K562 (cell line): ENCODE measurements at regions not wholly inside any gene's neighbourhood (a gene's known extent, or its start where the extent isn't known, plus 50 kb on each side); places are given as distances from the start of the nearest gene placed in this dataset.
"Not testable (repeated sequence)": the region's sequence is repeated elsewhere in the genome, so short reads cannot be mapped to it uniquely, and the experiment has no call there.

ENCODE experiments used
- ATF1 ChIP-seq, 2 experiments: fragments of 450-650 bp in 1 of 2; IDR thresholded peaks; 2 replicates each; pipeline ENCODE4 v1.6.1; 2016; ENCODE audit warnings: missing compliant biosample characterization in 1 of 2, missing genetic modification characterization in 1 of 2
- CTBP1 ChIP-seq: fragments of 450-650 bp; IDR thresholded peaks from 2 replicates; pipeline ENCODE4 v1.6.1; 2016; ENCODE audit warnings: borderline replicate concordance
- NFRKB ChIP-seq: fragments of 450-650 bp; IDR thresholded peaks from 2 replicates; pipeline ENCODE4 v1.6.1; 2016; ENCODE audit warnings: low read depth
- YY1 ChIP-seq, 3 experiments: IDR thresholded peaks; 2 replicates each; pipeline ENCODE4 v1.6.1; 2011; ENCODE audit warnings: low read length in 2 of 3, mild to moderate bottlenecking in 2 of 3, moderate library complexity in 2 of 3, borderline replicate concordance in 1 of 3, control low read depth in 1 of 3, low read depth in 1 of 3; ENCODE audit not compliant: insufficient read depth in 3 of 3, insufficient replicate concordance in 2 of 3, control insufficient read depth in 1 of 3, insufficient read length in 1 of 3; ENCODE audit errors: extremely low read depth in 1 of 3
- TF ChIP-seq, protein P1 (sequence below): fragments of 450-650 bp; IDR thresholded peaks from 2 replicates; pipeline ENCODE4 v1.6.1; 2016; ENCODE audit warnings: mild to moderate bottlenecking, moderate library complexity

DNA sequence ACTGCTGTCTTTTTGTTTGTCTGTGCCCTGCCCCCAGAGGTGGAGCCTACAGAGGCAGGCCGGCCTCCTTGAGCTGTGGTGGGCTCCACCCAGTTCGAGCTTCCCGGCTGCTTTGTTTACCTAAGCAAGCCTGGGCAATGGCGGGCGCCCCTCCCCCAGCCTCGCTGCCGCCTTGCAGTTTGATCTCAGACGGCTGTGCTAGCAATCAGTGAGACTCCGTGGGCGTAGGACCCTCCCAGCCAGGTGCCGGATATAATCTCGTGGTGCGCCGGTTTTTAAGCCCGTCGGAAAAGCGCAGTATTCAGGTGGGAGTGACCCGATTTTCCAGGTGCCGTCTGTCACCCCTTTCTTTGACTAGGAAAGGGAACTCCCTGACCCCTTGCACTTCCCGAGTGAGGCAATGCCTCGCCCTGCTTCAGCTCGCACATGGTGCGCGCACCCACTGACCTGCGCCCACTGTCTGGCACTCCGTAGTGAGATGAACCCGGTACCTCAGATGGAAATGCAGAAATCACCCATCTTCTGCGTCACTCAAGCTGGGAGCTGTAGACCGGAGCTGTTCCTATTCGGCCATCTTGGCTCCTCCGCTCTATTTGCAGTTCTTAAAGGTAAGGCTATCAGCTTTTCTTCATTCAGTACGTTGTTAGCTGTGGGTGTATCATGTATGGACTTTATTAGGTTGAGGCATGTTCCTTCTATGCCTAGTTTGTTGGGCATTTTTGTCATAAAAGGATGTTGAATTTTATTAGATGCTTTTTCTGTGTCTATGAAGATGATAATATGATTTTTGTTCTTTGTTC, 178.3 kb downstream of the CDCA7 start (continued):
- TF ChIP-seq CTBP1 (0 out of 2 replicates have a peak, but pooled peaks have one; percentile 45), YY1 (IDR thresholded peaks at IDR 0.05; ENCODE audit: borderline replicate concordance in 1 of 3, control insufficient read depth in 1 of 3, extremely low read depth in 1 of 3, insufficient read depth in 3 of 3, insufficient read length in 1 of 3, insufficient replicate concordance in 2 of 3, low read depth in 1 of 3, low read length in 2 of 3) (peak in 1 of 3 experiments; percentile 47), NFRKB (peak; percentile 70), ATF1 (tag; IDR thresholded peaks at IDR 0.05) (peak; percentile 43; the same call in 1 of the 2 replicates)
- TF ChIP-seq, protein P1, sequence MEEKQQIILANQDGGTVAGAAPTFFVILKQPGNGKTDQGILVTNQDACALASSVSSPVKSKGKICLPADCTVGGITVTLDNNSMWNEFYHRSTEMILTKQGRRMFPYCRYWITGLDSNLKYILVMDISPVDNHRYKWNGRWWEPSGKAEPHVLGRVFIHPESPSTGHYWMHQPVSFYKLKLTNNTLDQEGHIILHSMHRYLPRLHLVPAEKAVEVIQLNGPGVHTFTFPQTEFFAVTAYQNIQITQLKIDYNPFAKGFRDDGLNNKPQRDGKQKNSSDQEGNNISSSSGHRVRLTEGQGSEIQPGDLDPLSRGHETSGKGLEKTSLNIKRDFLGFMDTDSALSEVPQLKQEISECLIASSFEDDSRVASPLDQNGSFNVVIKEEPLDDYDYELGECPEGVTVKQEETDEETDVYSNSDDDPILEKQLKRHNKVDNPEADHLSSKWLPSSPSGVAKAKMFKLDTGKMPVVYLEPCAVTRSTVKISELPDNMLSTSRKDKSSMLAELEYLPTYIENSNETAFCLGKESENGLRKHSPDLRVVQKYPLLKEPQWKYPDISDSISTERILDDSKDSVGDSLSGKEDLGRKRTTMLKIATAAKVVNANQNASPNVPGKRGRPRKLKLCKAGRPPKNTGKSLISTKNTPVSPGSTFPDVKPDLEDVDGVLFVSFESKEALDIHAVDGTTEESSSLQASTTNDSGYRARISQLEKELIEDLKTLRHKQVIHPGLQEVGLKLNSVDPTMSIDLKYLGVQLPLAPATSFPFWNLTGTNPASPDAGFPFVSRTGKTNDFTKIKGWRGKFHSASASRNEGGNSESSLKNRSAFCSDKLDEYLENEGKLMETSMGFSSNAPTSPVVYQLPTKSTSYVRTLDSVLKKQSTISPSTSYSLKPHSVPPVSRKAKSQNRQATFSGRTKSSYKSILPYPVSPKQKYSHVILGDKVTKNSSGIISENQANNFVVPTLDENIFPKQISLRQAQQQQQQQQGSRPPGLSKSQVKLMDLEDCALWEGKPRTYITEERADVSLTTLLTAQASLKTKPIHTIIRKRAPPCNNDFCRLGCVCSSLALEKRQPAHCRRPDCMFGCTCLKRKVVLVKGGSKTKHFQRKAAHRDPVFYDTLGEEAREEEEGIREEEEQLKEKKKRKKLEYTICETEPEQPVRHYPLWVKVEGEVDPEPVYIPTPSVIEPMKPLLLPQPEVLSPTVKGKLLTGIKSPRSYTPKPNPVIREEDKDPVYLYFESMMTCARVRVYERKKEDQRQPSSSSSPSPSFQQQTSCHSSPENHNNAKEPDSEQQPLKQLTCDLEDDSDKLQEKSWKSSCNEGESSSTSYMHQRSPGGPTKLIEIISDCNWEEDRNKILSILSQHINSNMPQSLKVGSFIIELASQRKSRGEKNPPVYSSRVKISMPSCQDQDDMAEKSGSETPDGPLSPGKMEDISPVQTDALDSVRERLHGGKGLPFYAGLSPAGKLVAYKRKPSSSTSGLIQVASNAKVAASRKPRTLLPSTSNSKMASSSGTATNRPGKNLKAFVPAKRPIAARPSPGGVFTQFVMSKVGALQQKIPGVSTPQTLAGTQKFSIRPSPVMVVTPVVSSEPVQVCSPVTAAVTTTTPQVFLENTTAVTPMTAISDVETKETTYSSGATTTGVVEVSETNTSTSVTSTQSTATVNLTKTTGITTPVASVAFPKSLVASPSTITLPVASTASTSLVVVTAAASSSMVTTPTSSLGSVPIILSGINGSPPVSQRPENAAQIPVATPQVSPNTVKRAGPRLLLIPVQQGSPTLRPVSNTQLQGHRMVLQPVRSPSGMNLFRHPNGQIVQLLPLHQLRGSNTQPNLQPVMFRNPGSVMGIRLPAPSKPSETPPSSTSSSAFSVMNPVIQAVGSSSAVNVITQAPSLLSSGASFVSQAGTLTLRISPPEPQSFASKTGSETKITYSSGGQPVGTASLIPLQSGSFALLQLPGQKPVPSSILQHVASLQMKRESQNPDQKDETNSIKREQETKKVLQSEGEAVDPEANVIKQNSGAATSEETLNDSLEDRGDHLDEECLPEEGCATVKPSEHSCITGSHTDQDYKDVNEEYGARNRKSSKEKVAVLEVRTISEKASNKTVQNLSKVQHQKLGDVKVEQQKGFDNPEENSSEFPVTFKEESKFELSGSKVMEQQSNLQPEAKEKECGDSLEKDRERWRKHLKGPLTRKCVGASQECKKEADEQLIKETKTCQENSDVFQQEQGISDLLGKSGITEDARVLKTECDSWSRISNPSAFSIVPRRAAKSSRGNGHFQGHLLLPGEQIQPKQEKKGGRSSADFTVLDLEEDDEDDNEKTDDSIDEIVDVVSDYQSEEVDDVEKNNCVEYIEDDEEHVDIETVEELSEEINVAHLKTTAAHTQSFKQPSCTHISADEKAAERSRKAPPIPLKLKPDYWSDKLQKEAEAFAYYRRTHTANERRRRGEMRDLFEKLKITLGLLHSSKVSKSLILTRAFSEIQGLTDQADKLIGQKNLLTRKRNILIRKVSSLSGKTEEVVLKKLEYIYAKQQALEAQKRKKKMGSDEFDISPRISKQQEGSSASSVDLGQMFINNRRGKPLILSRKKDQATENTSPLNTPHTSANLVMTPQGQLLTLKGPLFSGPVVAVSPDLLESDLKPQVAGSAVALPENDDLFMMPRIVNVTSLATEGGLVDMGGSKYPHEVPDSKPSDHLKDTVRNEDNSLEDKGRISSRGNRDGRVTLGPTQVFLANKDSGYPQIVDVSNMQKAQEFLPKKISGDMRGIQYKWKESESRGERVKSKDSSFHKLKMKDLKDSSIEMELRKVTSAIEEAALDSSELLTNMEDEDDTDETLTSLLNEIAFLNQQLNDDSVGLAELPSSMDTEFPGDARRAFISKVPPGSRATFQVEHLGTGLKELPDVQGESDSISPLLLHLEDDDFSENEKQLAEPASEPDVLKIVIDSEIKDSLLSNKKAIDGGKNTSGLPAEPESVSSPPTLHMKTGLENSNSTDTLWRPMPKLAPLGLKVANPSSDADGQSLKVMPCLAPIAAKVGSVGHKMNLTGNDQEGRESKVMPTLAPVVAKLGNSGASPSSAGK: peak; percentile 46
- not testable (repeated sequence) for TF ChIP-seq ATF1 (CRISPR knock-in tag; IDR thresholded peaks at IDR 0.05)
